HEK293 (cell line): ENCODE measurements at regions not wholly inside any gene's neighbourhood (a gene's known extent, or its start where the extent isn't known, plus 50 kb on each side); places are given as distances from the start of the nearest gene placed in this dataset.

Source experiments
- CTCF ChIA-PET: fragments of 350-600 bp; formaldehyde crosslinking; extraction: SDS; loops from one replicate; lab custom pipeline; 2021; ENCODE audit warnings: antibody characterized with exemption; lab: Yijun Ruan, JAX
- POLR2A ChIA-PET: fragments of 300-600 bp; formaldehyde crosslinking; extraction: SDS; loops from one replicate; lab custom pipeline; 2020; ENCODE audit warnings: antibody characterized with exemption, inconsistent platforms; lab: Yijun Ruan, JAX
- H3K27ac ChIP-seq: fragments of 200-500 bp; sonication (Bioruptor generic); 2 replicates; pipeline ENCODE4 v1.5.1; 2014; ENCODE audit warnings: low read depth, low read length, control low read depth, inconsistent platforms; ENCODE audit errors: extremely low read depth
- H3K36me3 ChIP-seq, 2 experiments: fragments of 200-500 bp in 1 of 2; sonication (Bioruptor generic) in 1 of 2; 1 replicate in 1 of 2; 2 replicates in 1 of 2; pipeline ENCODE4 v1.5.1; 2014 to 2017; ENCODE audit warnings: inconsistent platforms in 2 of 2, low read length in 2 of 2; ENCODE audit not compliant: control insufficient read depth in 2 of 2, insufficient read depth in 1 of 2
- H3K4me1 ChIP-seq: fragments of 200-500 bp; sonication (Bioruptor generic); 2 replicates; pipeline ENCODE4 v1.5.1; 2014; ENCODE audit warnings: mild to moderate bottlenecking, low read length, inconsistent platforms; ENCODE audit not compliant: control insufficient read depth, insufficient read depth
- H3K4me3 ChIP-seq: 2 replicates; pipeline ENCODE4 v1.5.1; 2011; ENCODE audit warnings: low read depth, mild to moderate bottlenecking, control low read depth, low read length, moderate library complexity
- H3K9me3 ChIP-seq: fragments of 200-500 bp; sonication (Bioruptor generic); 2 replicates; pipeline ENCODE4 v1.5.1; 2014; ENCODE audit warnings: low read depth, low read length, inconsistent platforms; ENCODE audit not compliant: control insufficient read depth, insufficient read depth
- IKZF3 ChIP-seq: fragments of 450-650 bp; IDR thresholded peaks from 2 replicates; pipeline ENCODE4 v1.5.0; 2018; ENCODE audit warnings: missing biosample characterization, mild to moderate bottlenecking, missing genetic modification characterization, moderate library complexity
- ZBTB1 ChIP-seq: fragments of 450-650 bp; formaldehyde crosslinking; IDR thresholded peaks from 2 replicates; pipeline ENCODE4 v1.5.1; 2016; ENCODE audit warnings: missing biosample characterization, missing genetic modification characterization
- ZFP69B ChIP-seq: fragments of 450-650 bp; formaldehyde crosslinking; IDR thresholded peaks from 2 replicates; pipeline ENCODE4 v1.5.1; 2016; ENCODE audit warnings: missing biosample characterization, missing genetic modification characterization
- ZNF132 ChIP-seq: fragments of 450-650 bp; formaldehyde crosslinking; IDR thresholded peaks from 2 replicates; pipeline ENCODE4 v1.5.1; 2017; ENCODE audit warnings: missing biosample characterization, missing genetic modification characterization, borderline replicate concordance
- ZNF16 ChIP-seq: fragments of 450-650 bp; formaldehyde crosslinking; IDR thresholded peaks from 2 replicates; pipeline ENCODE4 v1.5.1; 2016; ENCODE audit warnings: low read depth, missing biosample characterization, missing genetic modification characterization
- ZNF2 ChIP-seq: fragments of 450-650 bp; formaldehyde crosslinking; IDR thresholded peaks from 2 replicates; pipeline ENCODE4 v1.5.1; 2016; ENCODE audit warnings: missing biosample characterization, missing genetic modification characterization
- ZNF239 ChIP-seq: fragments of 450-650 bp; formaldehyde crosslinking; IDR thresholded peaks from 2 replicates; pipeline ENCODE4 v1.5.1; 2016; ENCODE audit warnings: missing biosample characterization, missing genetic modification characterization
- ZNF266 ChIP-seq: fragments of 450-650 bp; formaldehyde crosslinking; IDR thresholded peaks from 2 replicates; pipeline ENCODE4 v1.5.1; 2016; ENCODE audit warnings: missing biosample characterization, missing genetic modification characterization, low read depth
- ZNF292 ChIP-seq: fragments of 450-650 bp; formaldehyde crosslinking; IDR thresholded peaks from 2 replicates; pipeline ENCODE4 v1.5.1; 2016; ENCODE audit warnings: low read depth, missing biosample characterization, missing genetic modification characterization, borderline replicate concordance
- ZNF311 ChIP-seq: fragments of 450-650 bp; formaldehyde crosslinking; IDR thresholded peaks from 2 replicates; pipeline ENCODE4 v1.5.1; 2017; ENCODE audit warnings: missing biosample characterization, missing genetic modification characterization, borderline replicate concordance
- ZNF341 ChIP-seq: fragments of 450-650 bp; formaldehyde crosslinking; IDR thresholded peaks from 2 replicates; pipeline ENCODE4; 2016; ENCODE audit warnings: low read depth, missing biosample characterization, missing genetic modification characterization
- ZNF433 ChIP-seq: fragments of 450-650 bp; formaldehyde crosslinking; IDR thresholded peaks from 2 replicates; pipeline ENCODE4 v1.5.1; 2016; ENCODE audit warnings: missing biosample characterization, missing genetic modification characterization, low read depth
- ZNF529 ChIP-seq: fragments of 450-650 bp; formaldehyde crosslinking; IDR thresholded peaks from 2 replicates; pipeline ENCODE4 v1.5.1; 2017; ENCODE audit warnings: missing genetic modification characterization, missing biosample characterization; ENCODE audit not compliant: insufficient replicate concordance
- ZNF624 ChIP-seq: fragments of 450-650 bp; formaldehyde crosslinking; IDR thresholded peaks from 2 replicates; pipeline ENCODE4 v1.5.1; 2017; ENCODE audit warnings: missing biosample characterization, missing genetic modification characterization
- ZNF660 ChIP-seq: fragments of 450-650 bp; IDR thresholded peaks from 2 replicates; pipeline ENCODE4 v1.5.1; 2018; ENCODE audit warnings: missing biosample characterization, mild to moderate bottlenecking, missing genetic modification characterization
- ZNF747 ChIP-seq: fragments of 450-650 bp; formaldehyde crosslinking; IDR thresholded peaks from 2 replicates; pipeline ENCODE4 v1.5.1; 2016; ENCODE audit warnings: missing biosample characterization, missing genetic modification characterization
- ZNF785 ChIP-seq: fragments of 450-650 bp; formaldehyde crosslinking; IDR thresholded peaks from 2 replicates; pipeline ENCODE4 v1.5.1; 2016; ENCODE audit warnings: missing biosample characterization, missing genetic modification characterization
- TF ChIP-seq, protein P1 (sequence below): fragments of 450-650 bp; formaldehyde crosslinking; IDR thresholded peaks from 2 replicates; pipeline ENCODE4 v1.5.1; 2016; ENCODE audit warnings: missing biosample characterization, missing genetic modification characterization
- TF ChIP-seq, protein P2 (sequence below): fragments of 450-650 bp; formaldehyde crosslinking; IDR thresholded peaks from 2 replicates; pipeline ENCODE4 v1.5.1; 2016; ENCODE audit warnings: missing biosample characterization, missing genetic modification characterization, low read depth
- TF ChIP-seq, protein P3 (sequence below): fragments of 450-650 bp; formaldehyde crosslinking; IDR thresholded peaks from 2 replicates; pipeline ENCODE4 v1.5.1; 2016; ENCODE audit warnings: missing biosample characterization, missing genetic modification characterization, borderline replicate concordance
- TF ChIP-seq, protein P4 (sequence below): fragments of 450-650 bp; formaldehyde crosslinking; IDR thresholded peaks from 2 replicates; pipeline ENCODE4 v1.5.1; 2016; ENCODE audit warnings: missing biosample characterization, missing genetic modification characterization
- TF ChIP-seq, protein P5 (sequence below): sonication (generic); formaldehyde crosslinking; IDR thresholded peaks from 2 replicates; pipeline ENCODE4 v1.8.1; 2022; ENCODE audit warnings: mild to moderate bottlenecking, moderate library complexity, missing genetic modification reagents

DNA sequence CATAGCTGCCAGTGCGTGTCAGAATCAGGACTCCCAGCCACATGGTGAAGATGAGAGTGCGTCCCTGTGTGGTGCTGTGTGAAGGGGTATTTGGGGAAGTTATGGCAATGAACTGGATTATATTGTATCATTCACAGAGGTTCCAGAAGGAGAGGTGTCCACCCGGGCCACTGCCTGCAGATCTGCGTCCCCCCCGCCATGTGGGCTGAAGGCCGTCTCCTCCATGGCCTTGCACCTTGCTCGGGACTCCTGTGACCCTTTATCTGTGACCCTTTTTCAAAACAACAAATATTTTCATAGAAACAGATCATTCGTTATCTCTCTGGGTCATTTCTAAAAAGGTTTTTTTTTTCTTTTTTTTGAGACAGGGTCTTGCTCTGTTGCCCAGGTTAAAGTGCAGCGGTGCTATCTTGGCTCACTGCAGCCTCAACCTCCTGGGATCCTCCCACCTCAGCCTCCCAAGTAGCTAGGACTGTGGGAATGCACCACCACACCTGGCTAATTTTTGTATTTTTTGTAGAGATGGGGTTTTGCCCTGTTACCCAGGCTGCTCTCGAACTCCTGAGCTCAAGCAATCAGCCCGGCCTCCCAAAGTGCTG, 120.2 kb upstream of the ERRFI1 start:
- Histone ChIP-seq H3K27ac (no peak overlapping the region), H3K4me3 (no peak overlapping the region), H3K36me3 (no peaks in the 10 kb centered on the region), H3K4me1 (no peaks in the 10 kb centered on the region), H3K9me3 (no peaks in the 10 kb centered on the region)
- TF ChIP-seq ZNF624 (tag by site-specific recombination), result no peak
- TF ChIP-seq ZNF785 (tag by site-specific recombination), result no peak
- TF ChIP-seq IKZF3 (tag by site-specific recombination), result no peak
- ChIA-PET CTCF (no interaction called here), POLR2A (no interaction called here)

DNA sequence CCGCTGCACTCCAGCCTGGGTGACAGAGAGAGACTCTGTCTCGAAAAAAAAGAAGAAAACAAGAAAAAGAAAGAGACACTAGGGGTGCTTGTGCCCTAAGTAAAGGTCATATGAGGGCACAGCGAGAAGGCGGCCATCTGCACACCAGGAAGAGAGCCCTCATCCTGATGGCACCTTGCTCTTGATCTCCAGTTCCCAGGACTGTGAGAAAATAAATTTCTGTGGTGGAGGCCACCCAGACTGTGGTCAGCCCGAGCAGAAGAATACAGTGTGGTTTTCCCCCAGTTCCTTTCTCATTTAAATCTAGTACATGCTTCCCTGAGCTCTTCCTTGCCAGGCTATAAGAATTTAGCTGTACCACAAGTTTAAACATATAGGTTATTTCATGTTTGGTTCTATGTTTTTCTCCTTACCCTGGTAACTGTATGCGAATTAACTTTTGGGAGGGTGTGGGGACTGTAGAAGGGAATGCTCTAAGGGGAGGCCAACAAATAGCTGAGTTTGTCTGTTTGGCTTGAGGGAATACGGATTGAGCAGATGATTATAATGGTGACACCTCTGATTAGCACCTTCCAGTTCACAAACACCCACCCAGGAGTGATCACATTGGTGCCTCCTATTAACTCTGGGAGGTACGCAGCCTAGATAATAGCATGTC, 119.6 kb upstream of the ERRFI1 start:
- H3K4me1 ChIP-seq, result no peaks in the 10 kb centered on the region
- H3K4me3 ChIP-seq, result no peak overlapping the region
- no peaks in the 10 kb centered on the region for H3K36me3 ChIP-seq
- TF ChIP-seq ZFP69B, result no peak
- TF ChIP-seq ZNF311 (tag by site-specific recombination), result no peak
- TF ChIP-seq ZNF2 (tag by site-specific recombination), result no peak
- no peak for TF ChIP-seq ZNF747
- no peak for TF ChIP-seq ZNF292 (tag by site-specific recombination)
- TF ChIP-seq ZNF16 (tag by site-specific recombination), result no peak
- TF ChIP-seq ZNF433 (tag by site-specific recombination), result no peak
- no peak for TF ChIP-seq ZNF660 (tag by site-specific recombination)
- TF ChIP-seq ZNF529 (tag by site-specific recombination), result no peak
- TF ChIP-seq ZBTB1 (tag by site-specific recombination), result no peak
- TF ChIP-seq, protein P1, sequence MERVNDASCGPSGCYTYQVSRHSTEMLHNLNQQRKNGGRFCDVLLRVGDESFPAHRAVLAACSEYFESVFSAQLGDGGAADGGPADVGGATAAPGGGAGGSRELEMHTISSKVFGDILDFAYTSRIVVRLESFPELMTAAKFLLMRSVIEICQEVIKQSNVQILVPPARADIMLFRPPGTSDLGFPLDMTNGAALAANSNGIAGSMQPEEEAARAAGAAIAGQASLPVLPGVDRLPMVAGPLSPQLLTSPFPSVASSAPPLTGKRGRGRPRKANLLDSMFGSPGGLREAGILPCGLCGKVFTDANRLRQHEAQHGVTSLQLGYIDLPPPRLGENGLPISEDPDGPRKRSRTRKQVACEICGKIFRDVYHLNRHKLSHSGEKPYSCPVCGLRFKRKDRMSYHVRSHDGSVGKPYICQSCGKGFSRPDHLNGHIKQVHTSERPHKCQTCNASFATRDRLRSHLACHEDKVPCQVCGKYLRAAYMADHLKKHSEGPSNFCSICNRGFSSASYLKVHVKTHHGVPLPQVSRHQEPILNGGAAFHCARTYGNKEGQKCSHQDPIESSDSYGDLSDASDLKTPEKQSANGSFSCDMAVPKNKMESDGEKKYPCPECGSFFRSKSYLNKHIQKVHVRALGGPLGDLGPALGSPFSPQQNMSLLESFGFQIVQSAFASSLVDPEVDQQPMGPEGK (tag by site-specific recombination), result no peak
- no peak for TF ChIP-seq ZNF132 (tag by site-specific recombination)
- H3K9me3 ChIP-seq, result no peaks in the 10 kb centered on the region
- POLR2A ChIA-PET, result no interaction called here
- CTCF ChIA-PET, result no interaction called here
- H3K27ac ChIP-seq, result no peak overlapping the region

DNA sequence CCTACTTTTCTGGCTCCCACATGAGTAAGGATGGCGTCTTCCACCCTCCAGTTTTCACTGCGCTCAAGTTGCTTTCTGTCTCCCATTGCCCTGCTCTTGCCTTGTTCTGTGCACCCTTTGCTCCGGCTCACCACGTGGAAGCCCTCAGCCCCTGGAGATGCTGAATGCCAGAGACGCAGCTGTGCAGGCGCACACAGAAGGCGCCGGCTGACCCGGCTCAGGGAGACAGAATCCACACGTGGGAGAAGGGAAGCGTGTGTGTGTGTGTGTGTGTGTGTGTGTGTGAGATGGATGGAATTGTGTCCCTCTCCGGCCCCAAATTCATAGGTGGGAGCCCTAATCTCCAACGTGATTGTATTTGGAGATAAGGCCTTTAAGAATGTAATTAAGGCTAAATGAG, 118.2 kb upstream of the ERRFI1 start:
- POLR2A ChIA-PET, result interaction anchor here (0.9 kb wide), 1 partner anchor 10 kb away, joined by 3 read pairs; no protein-coding TSS in a partner anchor
- Histone ChIP-seq H3K27ac (no peak overlapping the region), H3K9me3 (no peaks in the 10 kb centered on the region), H3K4me1 (no peaks in the 10 kb centered on the region), H3K36me3 (no peaks in the 10 kb centered on the region), H3K4me3 (no peak overlapping the region)
- CTCF ChIA-PET, result interaction anchor here (0.7 kb wide), 1 partner anchor 12 kb away, joined by 5 read pairs; no protein-coding TSS in a partner anchor
- TF ChIP-seq ZNF341 (tag by site-specific recombination) (no peak), ZNF266 (tag by site-specific recombination) (no peak), ZNF239 (tag by site-specific recombination) (no peak)
- TF ChIP-seq, protein P2, sequence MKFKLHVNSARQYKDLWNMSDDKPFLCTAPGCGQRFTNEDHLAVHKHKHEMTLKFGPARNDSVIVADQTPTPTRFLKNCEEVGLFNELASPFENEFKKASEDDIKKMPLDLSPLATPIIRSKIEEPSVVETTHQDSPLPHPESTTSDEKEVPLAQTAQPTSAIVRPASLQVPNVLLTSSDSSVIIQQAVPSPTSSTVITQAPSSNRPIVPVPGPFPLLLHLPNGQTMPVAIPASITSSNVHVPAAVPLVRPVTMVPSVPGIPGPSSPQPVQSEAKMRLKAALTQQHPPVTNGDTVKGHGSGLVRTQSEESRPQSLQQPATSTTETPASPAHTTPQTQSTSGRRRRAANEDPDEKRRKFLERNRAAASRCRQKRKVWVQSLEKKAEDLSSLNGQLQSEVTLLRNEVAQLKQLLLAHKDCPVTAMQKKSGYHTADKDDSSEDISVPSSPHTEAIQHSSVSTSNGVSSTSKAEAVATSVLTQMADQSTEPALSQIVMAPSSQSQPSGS, result no peak
- TF ChIP-seq, protein P3, sequence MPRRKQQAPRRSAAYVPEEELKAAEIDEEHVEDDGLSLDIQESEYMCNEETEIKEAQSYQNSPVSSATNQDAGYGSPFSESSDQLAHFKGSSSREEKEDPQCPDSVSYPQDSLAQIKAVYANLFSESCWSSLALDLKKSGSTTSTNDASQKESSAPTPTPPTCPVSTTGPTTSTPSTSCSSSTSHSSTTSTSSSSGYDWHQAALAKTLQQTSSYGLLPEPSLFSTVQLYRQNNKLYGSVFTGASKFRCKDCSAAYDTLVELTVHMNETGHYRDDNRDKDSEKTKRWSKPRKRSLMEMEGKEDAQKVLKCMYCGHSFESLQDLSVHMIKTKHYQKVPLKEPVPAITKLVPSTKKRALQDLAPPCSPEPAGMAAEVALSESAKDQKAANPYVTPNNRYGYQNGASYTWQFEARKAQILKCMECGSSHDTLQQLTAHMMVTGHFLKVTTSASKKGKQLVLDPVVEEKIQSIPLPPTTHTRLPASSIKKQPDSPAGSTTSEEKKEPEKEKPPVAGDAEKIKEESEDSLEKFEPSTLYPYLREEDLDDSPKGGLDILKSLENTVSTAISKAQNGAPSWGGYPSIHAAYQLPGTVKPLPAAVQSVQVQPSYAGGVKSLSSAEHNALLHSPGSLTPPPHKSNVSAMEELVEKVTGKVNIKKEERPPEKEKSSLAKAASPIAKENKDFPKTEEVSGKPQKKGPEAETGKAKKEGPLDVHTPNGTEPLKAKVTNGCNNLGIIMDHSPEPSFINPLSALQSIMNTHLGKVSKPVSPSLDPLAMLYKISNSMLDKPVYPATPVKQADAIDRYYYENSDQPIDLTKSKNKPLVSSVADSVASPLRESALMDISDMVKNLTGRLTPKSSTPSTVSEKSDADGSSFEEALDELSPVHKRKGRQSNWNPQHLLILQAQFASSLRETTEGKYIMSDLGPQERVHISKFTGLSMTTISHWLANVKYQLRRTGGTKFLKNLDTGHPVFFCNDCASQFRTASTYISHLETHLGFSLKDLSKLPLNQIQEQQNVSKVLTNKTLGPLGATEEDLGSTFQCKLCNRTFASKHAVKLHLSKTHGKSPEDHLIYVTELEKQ (tag by site-specific recombination), result no peak
- TF ChIP-seq, protein P4, sequence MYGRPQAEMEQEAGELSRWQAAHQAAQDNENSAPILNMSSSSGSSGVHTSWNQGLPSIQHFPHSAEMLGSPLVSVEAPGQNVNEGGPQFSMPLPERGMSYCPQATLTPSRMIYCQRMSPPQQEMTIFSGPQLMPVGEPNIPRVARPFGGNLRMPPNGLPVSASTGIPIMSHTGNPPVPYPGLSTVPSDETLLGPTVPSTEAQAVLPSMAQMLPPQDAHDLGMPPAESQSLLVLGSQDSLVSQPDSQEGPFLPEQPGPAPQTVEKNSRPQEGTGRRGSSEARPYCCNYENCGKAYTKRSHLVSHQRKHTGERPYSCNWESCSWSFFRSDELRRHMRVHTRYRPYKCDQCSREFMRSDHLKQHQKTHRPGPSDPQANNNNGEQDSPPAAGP (tag by site-specific recombination), result no peak
- TF ChIP-seq, protein P5, sequence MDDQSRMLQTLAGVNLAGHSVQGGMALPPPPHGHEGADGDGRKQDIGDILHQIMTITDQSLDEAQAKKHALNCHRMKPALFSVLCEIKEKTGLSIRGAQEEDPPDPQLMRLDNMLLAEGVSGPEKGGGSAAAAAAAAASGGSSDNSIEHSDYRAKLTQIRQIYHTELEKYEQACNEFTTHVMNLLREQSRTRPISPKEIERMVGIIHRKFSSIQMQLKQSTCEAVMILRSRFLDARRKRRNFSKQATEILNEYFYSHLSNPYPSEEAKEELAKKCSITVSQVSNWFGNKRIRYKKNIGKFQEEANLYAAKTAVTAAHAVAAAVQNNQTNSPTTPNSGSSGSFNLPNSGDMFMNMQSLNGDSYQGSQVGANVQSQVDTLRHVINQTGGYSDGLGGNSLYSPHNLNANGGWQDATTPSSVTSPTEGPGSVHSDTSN (CRISPR knock-in tag), result no peak
- TF ChIP-seq, all 188 proteins: peak for 0
